B cell (primary cell): ENCODE measurements at regions not wholly inside any gene's neighbourhood (a gene's known extent, or its start where the extent isn't known, plus 50 kb on each side); places are given as distances from the start of the nearest gene placed in this dataset.

ENCODE experiments used
- CTCF ChIP-seq: fragments of 200-600 bp; IDR thresholded peaks from one replicate; pipeline ENCODE4 v1.8.0; 2022; ENCODE audit warnings: antibody characterized with exemption, mild to moderate bottlenecking
- EZH2 ChIP-seq: IDR thresholded peaks from 2 replicates; pipeline ENCODE4 v1.6.1; 2012; ENCODE audit warnings: borderline replicate concordance, low read depth, mild to moderate bottlenecking, moderate library complexity, low read length; ENCODE audit not compliant: insufficient read depth, poor library complexity, severe bottlenecking

GRCh38 chr2:175445281-175445680, 263.8 kb upstream of the ATP5MC3 start:
- TF ChIP-seq CTCF (no peak), EZH2 (no peak)
